Activated CD4-positive, alpha-beta T cell treated with anti-CD3 and anti-CD28 coated beads, Interleukin-2, amount 10 ng/mL, durations not matched to agents 24 days and 14 days (primary cell): ENCODE measurements at regions not wholly inside any gene's neighbourhood (a gene's known extent, or its start where the extent isn't known, plus 50 kb on each side); places are given as distances from the start of the nearest gene placed in this dataset.
A peak's percentile ranks its signal among the peaks of the same experiment; 100 is the strongest.

Experiments used
- DNase-seq: peaks from one replicate; pipeline ENCODE4 v3.0.0; 2022
- H3K27ac Mint-ChIP-seq: one replicate; pipeline ENCODE4 v1.8.0; 2022; ENCODE audit warnings: mild to moderate bottlenecking, mixed read lengths
- H3K27me3 Mint-ChIP-seq: one replicate; pipeline ENCODE4 v1.8.0; 2022; ENCODE audit warnings: mixed read lengths
- H3K36me3 Mint-ChIP-seq: one replicate; pipeline ENCODE4 v1.8.0; 2022; ENCODE audit warnings: low read depth, mild to moderate bottlenecking, mixed read lengths
- H3K4me1 Mint-ChIP-seq: one replicate; pipeline ENCODE4 v1.8.0; 2021; ENCODE audit warnings: mixed read lengths
- H3K4me3 Mint-ChIP-seq: one replicate; pipeline ENCODE4 v1.8.0; 2022; ENCODE audit warnings: mild to moderate bottlenecking, moderate library complexity, mixed read lengths
- H3K9me3 Mint-ChIP-seq: one replicate; pipeline ENCODE4 v1.8.0; 2021; ENCODE audit warnings: mixed read lengths
- intact Hi-C: fragments of 100-400 bp; cut with micrococcal nuclease; formaldehyde crosslinking; loops from one replicate; pipeline ENCODE4 v1.15.1; 2023

DNA sequence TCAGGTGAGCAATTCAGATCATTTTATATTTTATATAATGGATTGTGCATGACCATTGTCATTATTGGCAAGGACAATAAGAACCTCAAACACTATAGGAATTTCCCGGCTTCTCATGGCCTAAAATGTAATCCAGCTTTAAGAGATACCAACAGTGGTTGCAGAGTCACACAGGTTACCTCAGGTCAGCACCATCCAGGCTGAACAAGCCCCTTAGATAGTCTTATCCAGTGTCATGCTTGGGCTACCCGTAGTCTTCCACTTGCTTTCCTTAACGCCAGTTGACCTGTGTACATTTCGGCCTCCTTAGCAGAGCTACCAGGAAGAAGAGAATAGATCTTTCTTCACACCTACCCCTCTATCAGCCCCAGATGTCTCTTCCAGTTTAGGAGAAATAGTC is 293.3 kb upstream of the SYT4 start:
- Mint-ChIP-seq H3K4me3 (no peak overlapping the region), H3K27me3 (no peaks in the 10 kb centered on the region)
- intact Hi-C loops = loop anchor here (5.0 kb wide), 1 partner anchor 1812 kb away; no protein-coding TSS in a partner anchor

GRCh38 chr18:43571078-43571689 is 293.9 kb upstream of the SYT4 start:
- H3K9me3 Mint-ChIP-seq = no peaks in the 10 kb centered on the region
- DNase-seq = peak; percentile 66
- no peak overlapping the region for H3K4me3 Mint-ChIP-seq
- no peaks in the 10 kb centered on the region for H3K27me3 Mint-ChIP-seq
- H3K27ac Mint-ChIP-seq = no peak overlapping the region
- no peaks in the 10 kb centered on the region for H3K36me3 Mint-ChIP-seq
- intact Hi-C loops = loop anchor here (5.0 kb wide), 1 partner anchor 1811 kb away; no protein-coding TSS in a partner anchor
- H3K4me1 Mint-ChIP-seq = no peaks in the 10 kb centered on the region

More for the DNA sequence above, 293.3 kb upstream of the SYT4 start:
- H3K4me1 Mint-ChIP-seq = no peaks in the 10 kb centered on the region
- H3K9me3 Mint-ChIP-seq = no peaks in the 10 kb centered on the region
- no peaks in the 10 kb centered on the region for H3K36me3 Mint-ChIP-seq
- DNase-seq = no peak
- no peak overlapping the region for H3K27ac Mint-ChIP-seq

DNA sequence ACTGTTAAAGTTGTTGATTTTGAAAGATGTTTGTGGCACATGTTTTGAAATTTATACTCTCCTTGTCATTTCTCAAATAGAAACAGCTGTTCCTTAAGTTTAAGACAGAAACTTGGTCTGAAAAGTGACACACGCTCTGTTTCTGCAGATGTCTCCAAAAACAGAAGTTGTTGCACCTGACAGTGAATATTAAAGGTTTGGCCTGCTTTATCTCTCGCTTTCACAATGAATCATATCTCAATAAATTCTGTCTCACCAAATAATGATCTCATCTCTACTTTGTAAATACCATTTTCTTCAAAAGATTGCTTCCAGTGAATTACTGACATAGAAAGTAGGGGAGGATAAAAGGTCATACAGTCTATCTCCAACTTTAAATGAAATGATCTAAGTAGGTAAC is 294.9 kb upstream of the SYT4 start:
- no peak for DNase-seq
- H3K4me3 Mint-ChIP-seq = no peak overlapping the region
- H3K4me1 Mint-ChIP-seq = no peaks in the 10 kb centered on the region
- H3K9me3 Mint-ChIP-seq = no peaks in the 10 kb centered on the region
- intact Hi-C loops = loop anchor here (5.0 kb wide), 1 partner anchor 1810 kb away; no protein-coding TSS in a partner anchor
- H3K27ac Mint-ChIP-seq = no peak overlapping the region
- H3K27me3 Mint-ChIP-seq = no peaks in the 10 kb centered on the region
- no peaks in the 10 kb centered on the region for H3K36me3 Mint-ChIP-seq

DNA sequence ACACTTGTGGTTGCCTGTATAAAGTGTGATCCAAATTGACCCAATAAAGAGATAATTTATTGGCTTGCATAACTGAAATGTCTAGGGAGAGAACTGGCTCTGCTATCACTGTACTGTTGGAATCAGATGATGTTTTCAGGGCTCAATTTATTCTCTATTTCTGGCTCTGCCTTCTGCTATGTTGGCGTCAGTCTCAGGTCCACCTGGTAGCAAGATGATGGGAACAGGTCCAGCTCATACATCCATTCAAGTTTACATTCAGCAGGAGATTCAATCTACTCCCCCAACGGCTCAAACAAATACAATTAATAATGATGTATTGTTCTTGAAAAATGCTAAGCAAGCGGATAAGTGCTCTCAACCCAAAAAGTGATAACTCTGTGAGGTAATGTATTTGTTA is 297.7 kb upstream of the SYT4 start:
- H3K36me3 Mint-ChIP-seq = no peaks in the 10 kb centered on the region
- H3K9me3 Mint-ChIP-seq = no peaks in the 10 kb centered on the region
- no peaks in the 10 kb centered on the region for H3K27me3 Mint-ChIP-seq
- DNase-seq = no peak
- H3K27ac Mint-ChIP-seq = no peak overlapping the region
- no peak overlapping the region for H3K4me3 Mint-ChIP-seq
- intact Hi-C loops = loop anchor here (5.0 kb wide), 1 partner anchor 1807 kb away; no protein-coding TSS in a partner anchor
- no peaks in the 10 kb centered on the region for H3K4me1 Mint-ChIP-seq

- H3K36me3 Mint-ChIP-seq = no peaks in the 10 kb centered on the region
- DNase-seq = no peak
- intact Hi-C loops = no loop called here
- no peaks in the 10 kb centered on the region for H3K27me3 Mint-ChIP-seq
- H3K4me3 Mint-ChIP-seq = no peak overlapping the region
- no peaks in the 10 kb centered on the region for H3K4me1 Mint-ChIP-seq
- H3K9me3 Mint-ChIP-seq = no peaks in the 10 kb centered on the region
- no peak overlapping the region for H3K27ac Mint-ChIP-seq
Observed at GRCh38 chr18:43578211-43578610, 300.9 kb upstream of the SYT4 start.

GRCh38 chr18:43578706-43579105 is 301.4 kb upstream of the SYT4 start:
- intact Hi-C loops = no loop called here
- no peak overlapping the region for H3K27ac Mint-ChIP-seq
- H3K4me1 Mint-ChIP-seq = no peaks in the 10 kb centered on the region
- no peaks in the 10 kb centered on the region for H3K9me3 Mint-ChIP-seq
- H3K36me3 Mint-ChIP-seq = no peaks in the 10 kb centered on the region
- H3K27me3 Mint-ChIP-seq = no peaks in the 10 kb centered on the region
- no peak overlapping the region for H3K4me3 Mint-ChIP-seq
- DNase-seq = no peak

DNA sequence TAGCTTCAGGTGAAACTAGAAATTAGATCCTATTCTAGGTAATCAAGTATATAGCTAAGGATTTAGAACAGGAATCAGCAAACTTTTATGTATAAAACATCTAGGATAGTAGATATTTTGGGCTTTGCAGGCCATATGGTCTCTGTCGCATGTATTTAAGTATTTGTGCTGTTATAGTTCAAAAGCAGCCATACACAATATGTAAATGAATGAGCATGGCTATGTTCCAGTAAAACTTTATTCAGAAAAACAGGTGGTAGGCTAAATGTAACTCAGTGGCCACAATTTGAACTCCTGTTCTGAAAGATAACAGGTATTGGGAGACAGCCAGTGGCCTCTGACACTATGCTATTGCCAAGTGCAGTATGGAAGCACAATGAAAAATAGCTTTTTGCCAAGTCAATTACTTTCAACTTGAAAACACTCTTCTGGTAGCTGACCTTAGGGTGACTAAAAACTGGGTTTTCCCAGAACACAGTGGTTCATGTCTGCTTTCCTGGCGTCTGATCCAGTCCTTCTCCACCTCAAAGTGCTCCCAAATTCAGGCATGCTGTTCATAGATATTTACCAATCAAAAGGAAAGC is 304.7 kb upstream of the SYT4 start:
- Mint-ChIP-seq H3K27me3 (no peaks in the 10 kb centered on the region), H3K4me1 (no peaks in the 10 kb centered on the region), H3K36me3 (no peaks in the 10 kb centered on the region), H3K9me3 (no peaks in the 10 kb centered on the region), H3K27ac (no peak overlapping the region), H3K4me3 (no peak overlapping the region)
- intact Hi-C loops = no loop called here
- no peak for DNase-seq

GRCh38 chr18:43587538-43588153 is 310.4 kb upstream of the SYT4 start:
- H3K9me3 Mint-ChIP-seq = no peaks in the 10 kb centered on the region
- intact Hi-C loops = loop anchor here (5.0 kb wide), 2 partner anchors 1475 to 1535 kb away; no protein-coding TSS in a partner anchor

DNA sequence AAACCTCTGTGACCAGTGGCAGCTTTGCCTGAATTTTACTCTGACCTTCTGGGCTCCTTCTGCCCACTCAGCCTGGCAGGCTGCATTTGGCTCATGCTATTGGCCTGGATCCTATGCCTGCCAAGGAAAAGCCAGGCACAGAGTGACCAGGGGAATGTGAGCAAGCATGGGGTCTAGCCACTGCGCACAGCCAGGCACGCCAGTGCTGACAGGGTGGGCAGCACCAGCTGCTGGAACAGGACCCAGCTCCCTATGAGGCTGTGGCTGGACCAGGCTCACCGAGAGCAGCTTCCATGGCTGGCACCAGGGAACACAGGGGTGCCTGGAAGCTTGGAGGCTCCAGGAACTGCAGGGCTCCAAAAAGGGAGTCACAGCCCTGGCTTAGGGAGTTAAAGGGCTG is 311.5 kb upstream of the SYT4 start:
- no peaks in the 10 kb centered on the region for H3K9me3 Mint-ChIP-seq
- no peak for DNase-seq
- H3K36me3 Mint-ChIP-seq = no peaks in the 10 kb centered on the region
- H3K4me3 Mint-ChIP-seq = no peak overlapping the region
- H3K27me3 Mint-ChIP-seq = no peaks in the 10 kb centered on the region
- no peak overlapping the region for H3K27ac Mint-ChIP-seq
- intact Hi-C loops = loop anchor here (5.0 kb wide), 2 partner anchors 1477 to 1537 kb away; no protein-coding TSS in a partner anchor
- H3K4me1 Mint-ChIP-seq = no peaks in the 10 kb centered on the region

More at GRCh38 chr18:43587538-43588153, 310.4 kb upstream of the SYT4 start:
- no peak for DNase-seq
- Mint-ChIP-seq H3K36me3 (no peaks in the 10 kb centered on the region), H3K4me3 (no peak overlapping the region), H3K27me3 (no peaks in the 10 kb centered on the region), H3K4me1 (no peaks in the 10 kb centered on the region), H3K27ac (no peak overlapping the region)

- H3K27ac Mint-ChIP-seq = no peak overlapping the region
- H3K27me3 Mint-ChIP-seq = no peaks in the 10 kb centered on the region
Observed at GRCh38 chr18:43589611-43590151, 312.4 kb upstream of the SYT4 start.

DNA sequence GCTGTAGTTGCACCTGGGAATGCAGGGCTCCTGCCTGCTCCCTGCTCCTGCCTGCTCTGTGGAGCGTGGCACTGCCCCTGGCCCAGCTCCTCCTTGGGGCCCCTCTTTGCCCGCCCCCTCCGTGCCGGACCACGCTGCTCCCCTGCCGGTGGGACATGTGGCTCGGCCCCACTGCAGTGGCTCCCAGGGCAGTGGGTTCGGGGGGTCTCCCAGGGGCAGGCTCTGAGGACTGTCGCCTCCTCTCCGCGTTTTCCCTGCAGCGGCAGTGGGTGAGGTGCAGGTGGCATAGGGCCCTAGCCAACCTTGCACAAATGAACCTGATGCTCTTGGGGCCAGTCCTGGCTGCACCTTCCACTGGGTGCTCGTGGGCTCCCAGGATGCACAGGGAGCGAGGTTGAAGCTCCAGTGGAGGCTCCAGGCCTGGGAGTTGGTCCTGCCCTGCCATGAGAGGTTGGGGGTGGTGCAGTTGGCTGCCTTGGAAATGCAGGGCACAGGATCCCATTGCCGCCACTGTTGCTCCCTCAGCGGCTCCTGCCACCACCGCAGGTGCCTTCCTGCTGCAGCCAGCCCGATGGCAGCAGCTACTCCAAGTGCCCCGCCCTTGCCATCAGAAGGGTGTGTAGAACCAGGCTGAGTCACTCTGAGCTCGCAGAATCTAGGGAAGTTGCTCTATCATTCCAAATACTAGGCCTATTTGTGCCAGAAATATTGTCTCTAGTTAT is 313.1 kb upstream of the SYT4 start:
- no peaks in the 10 kb centered on the region for H3K27me3 Mint-ChIP-seq
- DNase-seq = no peak
- no peaks in the 10 kb centered on the region for H3K4me1 Mint-ChIP-seq
- intact Hi-C loops = no loop called here
- H3K36me3 Mint-ChIP-seq = no peaks in the 10 kb centered on the region
- no peaks in the 10 kb centered on the region for H3K9me3 Mint-ChIP-seq
- H3K27ac Mint-ChIP-seq = no peak overlapping the region
- H3K4me3 Mint-ChIP-seq = no peak overlapping the region

More at GRCh38 chr18:43589611-43590151, 312.4 kb upstream of the SYT4 start:
- DNase-seq = no peak
- Mint-ChIP-seq H3K9me3 (no peaks in the 10 kb centered on the region), H3K36me3 (no peaks in the 10 kb centered on the region), H3K4me1 (no peaks in the 10 kb centered on the region), H3K4me3 (no peak overlapping the region)
- intact Hi-C loops = loop anchor here (5.0 kb wide), 2 partner anchors 1477 to 1537 kb away; no protein-coding TSS in a partner anchor

GRCh38 chr18:43592269-43592668 is 315.0 kb upstream of the SYT4 start:
- Mint-ChIP-seq H3K9me3 (no peaks in the 10 kb centered on the region), H3K36me3 (no peaks in the 10 kb centered on the region), H3K4me3 (no peak overlapping the region), H3K27ac (no peak overlapping the region), H3K27me3 (no peaks in the 10 kb centered on the region), H3K4me1 (no peaks in the 10 kb centered on the region)
- DNase-seq = no peak
- intact Hi-C loops = no loop called here

DNA sequence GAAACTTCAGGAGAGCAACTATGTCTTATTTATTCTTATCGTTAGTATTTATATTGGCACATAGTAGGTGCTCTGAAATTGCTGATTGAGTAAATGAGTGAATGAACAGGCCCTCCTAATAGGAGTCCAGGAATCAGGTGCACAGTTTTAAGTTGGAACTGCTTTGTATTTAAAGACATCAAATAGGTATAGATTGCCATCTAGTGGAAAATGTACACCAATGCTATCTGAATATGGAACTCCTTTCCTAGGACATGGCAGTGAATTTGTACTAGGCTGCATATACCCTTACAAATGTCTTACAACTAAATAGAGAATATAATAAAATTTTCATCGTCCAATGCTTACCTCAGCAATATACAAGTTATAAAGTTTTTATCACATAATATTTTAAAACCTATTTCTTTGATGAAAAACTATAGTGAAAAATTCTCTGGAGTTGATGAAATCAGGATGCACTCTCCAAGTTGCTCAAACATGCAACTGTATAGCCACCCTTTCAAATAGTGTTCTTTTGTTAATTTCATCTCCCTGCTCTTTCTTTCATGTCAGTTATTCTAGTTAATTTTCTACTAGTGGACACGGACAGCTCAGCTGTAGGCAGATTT is 318.9 kb upstream of the SYT4 start:
- H3K9me3 Mint-ChIP-seq = no peaks in the 10 kb centered on the region
- intact Hi-C loops = no loop called here
- DNase-seq = no peak
- H3K36me3 Mint-ChIP-seq = no peaks in the 10 kb centered on the region
- no peak overlapping the region for H3K27ac Mint-ChIP-seq
- no peak overlapping the region for H3K4me3 Mint-ChIP-seq
- no peaks in the 10 kb centered on the region for H3K4me1 Mint-ChIP-seq
- no peaks in the 10 kb centered on the region for H3K27me3 Mint-ChIP-seq
